HFF-Myc (cell line): ENCODE measurements at regions not wholly inside any gene's neighbourhood (a gene's known extent, or its start where the extent isn't known, plus 50 kb on each side); places are given as distances from the start of the nearest gene placed in this dataset.

Experiments
- DNase-seq: peaks from one replicate; pipeline ENCODE4 v3.0.0-alpha.2; 2011; ENCODE audit warnings: low read depth; ENCODE audit errors: extremely low read depth
- H3K4me3 ChIP-seq: replicated peaks from 2 replicates; pipeline ENCODE4 v1.5.1; 2011; ENCODE audit warnings: low read depth, mild to moderate bottlenecking, control low read depth, low read length
- CTCF ChIP-seq: IDR thresholded peaks from 2 replicates; pipeline ENCODE4 v1.5.1; 2012; ENCODE audit warnings: mild to moderate bottlenecking, low read depth, low read length, control low read depth; ENCODE audit errors: missing control alignments

DNA sequence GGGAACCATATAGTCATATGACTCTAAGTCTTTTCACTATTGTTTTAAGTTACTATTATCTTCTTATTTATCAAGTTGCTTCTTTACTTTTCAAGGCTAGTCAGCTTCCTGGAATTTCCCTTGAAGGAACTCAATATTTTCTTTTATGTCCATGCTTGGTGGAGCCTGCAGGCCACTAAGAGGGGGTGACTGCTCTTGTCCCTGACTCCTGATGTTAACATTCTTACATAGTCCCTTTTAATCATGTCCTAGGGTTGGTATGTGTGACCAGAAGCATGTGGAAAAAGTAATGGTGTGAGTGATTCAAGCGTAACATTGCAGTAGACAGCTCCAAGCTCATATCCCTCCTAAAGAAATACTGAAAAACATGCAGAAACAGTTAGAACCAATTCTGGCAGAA, 1536.2 kb upstream of the CDH9 start:
- TF ChIP-seq CTCF, result no peak
- no peak for DNase-seq
- no peak overlapping the region for H3K4me3 ChIP-seq

- no peak overlapping the region for H3K4me3 ChIP-seq
- no peak for TF ChIP-seq CTCF
- no peak for DNase-seq
Measured at GRCh38 chr5:28567048-28567447, 1528.7 kb upstream of the CDH9 start.

GRCh38 chr5:28561522-28561921, 1523.1 kb upstream of the CDH9 start:
- TF ChIP-seq CTCF, result no peak
- DNase-seq, result no peak
- no peak overlapping the region for H3K4me3 ChIP-seq

DNA sequence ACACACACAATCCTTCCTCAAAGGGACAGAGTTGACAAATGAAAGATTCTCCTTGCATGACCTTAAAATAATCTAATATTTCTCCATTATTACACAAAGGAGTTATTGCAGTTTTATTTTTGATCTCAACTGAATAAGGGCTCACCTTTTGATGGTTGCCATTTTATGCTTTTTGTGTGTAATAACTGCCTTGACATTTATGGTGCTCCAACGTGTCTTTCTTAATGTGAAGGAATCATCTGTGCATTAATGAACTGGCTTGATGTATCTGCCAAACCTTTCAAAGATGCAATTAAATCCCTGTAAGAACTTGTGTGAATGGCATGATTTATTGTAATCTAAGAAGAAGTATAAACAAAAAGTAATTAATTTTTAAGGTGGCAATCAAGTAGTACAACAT, 1519.8 kb upstream of the CDH9 start:
- no peak for TF ChIP-seq CTCF
- DNase-seq, result no peak
- H3K4me3 ChIP-seq, result no peak overlapping the region

DNA sequence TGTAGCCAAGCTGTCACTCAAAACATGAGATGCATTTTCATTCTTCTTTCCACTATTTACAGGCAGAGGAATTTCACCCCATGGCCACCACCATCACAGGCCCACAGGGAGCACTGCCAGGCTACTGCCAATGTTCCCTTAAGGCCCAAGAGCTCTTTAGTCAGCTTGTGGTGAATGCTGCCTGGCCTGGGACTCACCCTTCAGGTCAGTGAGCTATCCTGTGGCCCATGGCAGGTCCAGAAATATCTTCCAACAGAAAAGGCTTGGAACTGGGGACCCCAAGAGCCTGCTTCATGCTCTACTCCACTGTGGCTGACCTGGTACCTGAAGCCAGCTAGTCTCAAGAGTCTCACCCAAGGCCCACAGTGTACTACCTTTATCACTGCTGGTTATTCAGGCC, 1518.7 kb upstream of the CDH9 start:
- DNase-seq, result no peak
- no peak for TF ChIP-seq CTCF
- H3K4me3 ChIP-seq, result no peak overlapping the region

DNA sequence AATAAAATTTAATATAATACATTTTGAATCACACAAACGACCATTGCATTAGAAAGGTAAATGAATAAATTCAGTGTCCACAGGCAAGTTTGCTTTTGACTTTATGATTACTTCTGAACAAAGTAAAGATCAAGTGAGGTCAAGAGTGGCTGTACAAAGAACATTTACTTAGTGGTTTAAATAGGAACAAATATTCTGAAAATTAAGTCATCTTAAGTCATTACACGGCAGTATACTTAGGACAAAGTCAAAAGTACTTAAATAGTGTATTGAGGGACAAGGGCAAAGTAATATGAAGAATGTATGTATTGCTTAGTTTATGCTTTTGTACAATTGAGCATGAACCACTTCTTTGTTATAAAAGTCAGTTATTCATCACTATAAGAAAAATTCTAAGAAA, 1511.2 kb upstream of the CDH9 start:
- DNase-seq, result no peak
- TF ChIP-seq CTCF, result no peak
- H3K4me3 ChIP-seq, result no peak overlapping the region

DNA sequence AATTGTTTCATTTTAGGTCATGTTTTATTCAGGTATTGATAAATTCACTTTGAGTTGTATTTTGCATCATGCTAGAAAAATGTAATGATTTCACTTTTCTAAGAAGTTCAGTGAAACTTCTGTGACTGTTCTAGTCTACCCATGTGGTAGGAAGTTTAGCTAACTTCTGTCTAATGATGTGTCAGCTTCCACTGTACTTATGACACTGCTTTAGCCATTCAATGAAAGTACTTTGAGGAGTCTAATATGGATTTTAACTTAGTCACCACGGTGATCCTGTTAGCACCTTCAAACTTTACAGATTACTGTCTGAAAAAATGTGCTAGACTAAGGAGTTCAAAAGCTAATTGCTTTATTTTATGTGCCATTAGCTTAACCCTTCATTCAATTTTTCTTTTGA, 1510.5 kb upstream of the CDH9 start:
- no peak for TF ChIP-seq CTCF
- no peak for DNase-seq
- H3K4me3 ChIP-seq, result no peak overlapping the region
